Ramos (cell line): ENCODE measurements at regions not wholly inside any gene's neighbourhood (a gene's known extent, or its start where the extent isn't known, plus 50 kb on each side); places are given as distances from the start of the nearest gene placed in this dataset.

Source experiments
- in situ Hi-C: fragments of 300-500 bp; cut with MboI; formaldehyde crosslinking; loops from one replicate; pipeline ENCODE4 v1.14.3; 2022; ENCODE audit warnings: low sequenced_read_pairs; ENCODE audit not compliant: unreplicated experiment

DNA sequence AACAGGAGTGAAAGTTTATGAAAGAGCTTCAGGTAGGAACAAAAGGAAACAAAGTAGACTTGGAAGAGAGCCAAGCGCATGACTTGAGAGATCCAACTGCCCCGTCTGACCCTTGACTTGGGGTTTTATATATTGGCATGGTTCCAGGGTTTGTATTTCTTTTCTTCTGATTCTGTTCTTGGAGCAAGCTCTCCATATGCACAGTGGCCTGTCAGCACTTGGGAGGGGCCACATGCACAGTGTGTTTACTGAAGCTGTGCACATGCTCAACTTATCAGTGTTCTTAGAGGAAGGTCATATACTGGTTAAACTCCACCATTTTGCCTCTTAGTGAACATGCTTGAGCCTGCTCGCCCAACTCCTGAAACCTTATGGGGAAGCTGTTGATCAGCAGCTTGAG is 953.7 kb downstream of the TFAP2A start:
- in situ Hi-C loops, result no loop called here

DNA sequence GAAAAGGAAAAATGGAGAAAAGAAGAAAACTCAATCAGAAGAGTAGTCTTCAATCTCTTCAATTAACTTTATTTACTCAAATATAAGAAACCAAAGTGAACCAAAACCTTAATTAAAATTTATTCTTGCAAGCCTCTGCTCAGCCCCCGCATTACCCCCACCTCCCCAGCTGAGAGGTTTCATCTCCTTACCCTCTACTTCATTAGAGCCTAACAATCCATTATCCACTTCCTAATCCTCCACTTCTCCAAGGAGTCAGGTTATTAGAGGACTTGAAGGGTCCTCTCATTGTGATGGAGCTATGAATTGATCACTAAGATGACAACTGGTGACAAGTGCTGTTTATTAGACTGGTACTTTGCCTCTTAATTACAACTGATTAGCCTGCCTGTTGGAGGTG is 956.5 kb downstream of the TFAP2A start:
- in situ Hi-C loops, result no loop called here

DNA sequence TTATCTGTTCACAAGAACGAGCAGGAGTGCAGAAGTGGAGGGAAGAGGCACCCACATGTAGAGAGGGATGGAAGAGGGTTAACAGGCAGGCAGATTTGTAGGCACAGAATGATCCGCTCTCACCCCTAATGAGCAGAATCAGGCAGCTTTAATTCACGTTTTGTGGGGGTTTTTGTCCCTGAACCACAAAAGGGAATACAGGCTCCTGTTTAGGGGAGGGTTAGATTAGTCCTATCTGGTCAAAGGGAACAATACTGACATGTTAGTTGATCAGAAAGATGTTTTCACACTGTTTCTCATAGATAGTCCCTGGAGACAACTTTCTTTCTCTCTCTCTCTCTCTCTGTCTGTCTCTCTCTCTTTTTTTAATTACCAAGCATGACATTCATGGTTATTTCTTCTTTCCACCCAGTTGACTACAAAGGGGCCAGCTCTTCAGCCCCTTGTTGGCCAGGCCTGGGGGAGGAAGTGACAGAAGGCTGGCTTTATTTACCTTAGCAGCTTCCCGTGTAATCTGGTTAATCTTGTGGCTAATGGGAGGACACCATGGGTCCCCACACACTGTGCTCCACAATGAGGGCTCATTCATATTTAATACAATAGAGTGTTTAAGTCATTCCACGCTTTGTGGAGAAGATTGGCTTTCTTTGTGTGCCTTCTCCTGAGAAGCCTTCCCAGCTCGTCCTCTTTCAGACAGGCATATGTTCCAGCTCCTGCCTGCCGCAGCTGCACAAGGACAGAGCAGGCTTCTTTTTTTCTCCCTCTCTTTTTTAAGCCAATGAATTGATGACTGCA is 958.8 kb downstream of the TFAP2A start:
- in situ Hi-C loops, result no loop called here

DNA sequence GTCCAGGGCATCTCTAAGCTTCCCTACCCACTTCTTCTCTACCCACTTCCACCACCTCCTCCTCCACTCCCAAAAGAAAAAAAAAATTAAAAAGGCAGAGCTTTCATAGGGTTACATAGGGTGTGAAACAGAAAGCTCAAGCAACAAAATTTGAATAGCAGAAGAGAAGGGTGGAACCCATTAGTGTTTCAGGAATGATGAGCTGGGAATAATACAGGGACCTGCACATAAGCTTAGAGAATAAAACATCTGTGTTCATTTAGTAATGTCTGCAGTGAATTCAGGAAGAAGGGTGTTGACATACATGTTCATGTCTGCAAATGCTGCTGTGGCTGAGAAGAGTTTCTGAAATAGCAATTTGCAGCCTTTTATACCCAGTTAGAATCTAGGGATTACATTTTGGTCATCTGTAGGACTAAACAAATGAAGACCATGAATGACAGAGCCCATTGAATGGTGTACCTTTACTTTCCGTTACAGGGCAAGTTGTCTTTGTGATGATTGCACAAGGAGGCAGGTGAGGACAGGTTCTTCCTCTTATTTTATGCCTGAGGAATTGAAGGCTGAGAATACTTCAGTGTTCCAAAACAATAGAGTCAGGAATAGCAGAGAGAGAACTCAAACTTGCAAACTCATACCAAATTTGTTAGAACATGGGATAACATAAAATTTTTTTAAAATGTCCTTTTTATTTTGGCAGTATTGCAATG is 975.1 kb downstream of the TFAP2A start:
- in situ Hi-C loops, result no loop called here

DNA sequence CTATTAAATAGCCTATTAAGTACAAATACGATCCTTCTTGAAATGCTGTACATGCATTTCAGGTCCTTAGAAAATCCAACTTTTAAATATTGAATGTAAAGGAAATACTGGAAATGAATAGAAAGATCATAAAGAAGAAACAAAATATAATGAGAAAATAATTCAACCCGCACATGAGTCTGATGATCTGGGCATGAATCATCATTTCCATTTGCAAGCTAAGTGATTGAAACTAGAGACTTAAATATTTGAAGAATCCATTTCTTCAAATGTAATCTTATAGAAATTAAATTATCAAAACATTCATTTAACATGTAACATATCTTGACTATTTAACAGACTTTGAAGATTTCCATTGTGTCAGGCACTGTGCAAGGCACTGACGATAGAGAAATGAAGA is 977.0 kb downstream of the TFAP2A start:
- in situ Hi-C loops, result no loop called here

DNA sequence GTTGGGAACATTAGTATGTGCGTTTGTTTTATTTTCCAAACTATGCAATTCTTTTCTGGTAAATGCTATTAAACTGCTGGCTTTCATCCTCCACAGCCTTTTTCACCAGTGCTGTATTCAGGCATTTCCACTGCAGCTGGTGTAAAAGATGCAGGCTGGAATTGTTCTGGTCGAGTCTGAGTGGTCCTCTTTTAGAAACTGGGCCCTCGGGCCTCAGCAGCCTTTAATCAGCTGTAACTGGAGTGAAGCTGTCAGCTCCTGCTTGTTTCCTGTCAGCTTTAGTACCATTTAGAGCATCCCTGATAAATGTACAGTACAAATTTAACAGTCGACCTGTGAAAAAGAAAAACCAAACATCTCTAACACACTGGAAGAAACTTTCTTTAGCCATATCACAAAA is 979.6 kb downstream of the TFAP2A start:
- in situ Hi-C loops, result no loop called here

DNA sequence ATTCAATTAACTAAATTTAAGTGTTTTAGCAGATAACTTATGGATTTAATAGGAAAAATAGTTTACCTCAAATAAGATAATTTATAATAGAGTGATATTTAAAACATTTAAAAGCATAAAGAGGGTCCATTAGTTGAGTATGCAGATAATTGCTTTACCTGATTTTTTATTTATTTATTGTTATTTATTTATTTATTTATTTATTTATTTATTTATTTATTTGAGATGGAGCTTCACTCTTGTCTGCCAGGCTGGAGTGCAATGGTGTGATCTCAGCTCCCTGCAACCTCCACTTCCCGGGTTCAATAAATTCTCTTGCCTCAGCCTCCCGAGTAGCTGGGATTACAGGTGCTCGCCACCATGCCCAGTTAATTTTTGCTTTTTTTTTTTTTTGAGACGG is 982.9 kb downstream of the TFAP2A start:
- in situ Hi-C loops, result no loop called here

DNA sequence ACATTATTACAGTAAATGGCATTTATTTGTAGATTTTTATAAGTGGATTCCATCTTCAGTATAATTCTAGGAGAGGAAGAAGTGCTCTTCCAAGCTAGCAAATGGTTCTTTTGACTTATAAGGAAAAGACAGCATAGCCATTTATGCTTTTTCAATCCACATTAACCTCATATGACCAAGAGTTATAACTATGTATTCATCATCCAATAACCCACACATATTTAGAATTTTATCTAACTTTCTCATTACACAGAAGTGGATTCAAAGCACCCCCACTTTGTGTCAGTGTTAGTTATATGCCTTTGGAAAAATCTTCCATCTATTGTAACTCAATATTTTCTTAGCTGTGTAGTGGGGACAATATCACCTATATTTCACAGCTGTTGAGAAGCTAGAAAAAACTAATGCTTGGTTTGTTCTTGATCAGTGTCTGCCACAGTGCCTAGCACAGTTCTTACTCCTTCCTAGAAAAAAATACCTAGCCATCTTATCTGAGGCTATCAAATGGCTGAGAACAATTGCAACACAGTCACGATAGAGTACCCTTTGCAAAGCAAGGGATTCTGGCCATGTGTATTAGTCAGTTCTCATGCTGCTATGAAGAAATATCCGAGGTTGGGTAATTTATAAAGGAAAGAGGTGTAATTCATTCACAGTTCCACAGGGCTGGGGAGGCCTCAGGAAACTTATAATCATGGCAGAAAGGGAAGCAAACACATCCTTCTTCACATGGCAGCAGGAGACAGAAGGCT is 986.3 kb downstream of the TFAP2A start:
- in situ Hi-C loops, result no loop called here

DNA sequence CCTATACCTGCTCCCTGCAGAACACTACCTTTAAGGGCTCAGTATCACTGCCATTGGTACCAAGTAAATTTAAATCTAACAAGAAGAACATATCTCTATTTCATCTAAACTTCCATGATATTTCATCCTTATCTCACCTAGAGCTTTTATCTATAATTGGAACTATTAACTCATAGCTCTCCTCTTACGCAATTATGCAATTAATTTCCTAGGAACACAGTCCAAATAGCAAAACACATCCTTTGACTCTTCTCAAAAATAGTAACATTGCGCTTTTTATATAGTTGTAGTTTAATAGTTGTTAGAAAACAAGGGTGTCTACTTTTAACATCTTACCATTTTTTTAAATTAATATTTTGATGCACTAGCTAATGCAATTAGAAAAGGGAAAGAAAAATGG is 986.8 kb upstream of the SLC35B3 start:
- in situ Hi-C loops, result no loop called here

DNA sequence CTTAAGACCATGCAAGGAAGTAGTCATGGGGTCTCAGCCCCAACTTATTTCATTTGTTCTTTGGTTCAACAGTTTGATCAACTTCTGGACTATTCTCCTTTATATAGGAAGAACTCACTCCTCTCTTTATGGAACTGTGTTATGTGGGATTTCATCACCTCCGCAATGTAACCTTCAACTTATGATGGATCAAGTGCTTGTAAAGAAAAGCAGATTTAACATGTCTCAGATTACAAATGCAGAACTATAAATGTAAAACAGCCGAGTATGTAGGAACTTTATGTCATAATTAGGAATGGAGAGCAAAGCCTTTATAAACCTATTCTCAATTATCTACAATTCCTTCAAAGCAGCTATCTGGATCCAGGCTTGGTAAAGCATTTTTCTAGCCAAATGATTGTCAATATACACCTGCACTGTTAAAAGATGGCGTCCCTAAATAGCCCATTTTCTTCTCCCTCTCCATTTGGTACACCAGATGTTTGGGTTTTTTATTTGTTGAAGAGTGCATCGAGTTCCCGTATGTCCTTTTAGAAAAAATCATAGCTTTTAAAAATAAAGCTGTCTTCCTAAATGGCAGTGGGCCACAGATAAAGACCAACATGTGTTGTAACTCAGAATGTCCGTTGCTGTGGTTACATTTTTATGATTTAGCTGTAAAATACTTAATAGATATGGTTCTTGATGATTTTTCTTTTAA is 985.1 kb upstream of the SLC35B3 start:
- in situ Hi-C loops, result no loop called here

DNA sequence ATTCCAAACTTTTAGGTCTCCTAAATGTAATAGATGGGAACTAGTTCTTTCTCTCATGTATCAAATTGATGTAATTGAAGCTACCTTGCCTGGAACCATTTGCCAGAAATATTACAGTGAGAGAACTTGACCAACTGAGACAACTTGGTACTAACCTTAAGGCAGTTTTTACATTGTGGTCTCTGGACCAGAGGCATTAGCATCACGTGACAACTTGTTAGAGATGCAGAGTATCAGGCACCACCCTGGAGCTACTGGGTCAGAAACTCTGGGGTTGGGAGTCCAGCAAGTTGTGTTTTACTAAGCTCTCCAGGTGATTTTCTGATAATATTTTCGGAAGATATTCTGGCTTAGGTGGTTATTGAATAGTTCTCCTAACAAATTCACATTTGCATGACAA is 982.1 kb upstream of the SLC35B3 start:
- in situ Hi-C loops, result no loop called here

DNA sequence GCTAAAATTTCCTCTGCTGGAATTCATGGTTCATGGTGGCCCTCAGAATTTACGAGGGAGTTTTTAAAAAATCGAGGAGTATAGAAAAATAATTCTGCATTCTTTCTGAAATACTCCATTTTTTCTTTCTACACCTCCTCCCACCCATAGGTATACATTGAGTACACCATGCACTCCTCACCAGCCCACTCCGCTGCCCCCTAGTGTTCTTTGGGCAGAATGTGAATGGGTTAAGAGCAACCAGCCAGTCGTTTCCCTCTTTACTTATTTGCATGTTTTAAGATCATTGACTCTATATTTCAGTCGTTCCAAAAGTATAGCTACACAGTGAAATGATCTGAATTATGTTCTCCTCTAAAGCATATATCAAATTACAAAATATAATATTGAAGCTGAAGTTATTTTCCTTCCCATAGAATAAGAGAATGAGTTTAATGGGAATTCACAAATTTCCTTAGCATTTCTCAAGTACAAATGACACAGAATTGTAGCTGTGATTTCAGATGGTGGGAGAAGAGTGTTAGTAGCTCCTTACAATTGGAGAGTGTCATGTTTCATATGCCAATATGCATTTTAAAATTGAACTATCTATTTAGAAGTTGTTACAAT is 977.7 kb upstream of the SLC35B3 start:
- in situ Hi-C loops, result no loop called here

DNA sequence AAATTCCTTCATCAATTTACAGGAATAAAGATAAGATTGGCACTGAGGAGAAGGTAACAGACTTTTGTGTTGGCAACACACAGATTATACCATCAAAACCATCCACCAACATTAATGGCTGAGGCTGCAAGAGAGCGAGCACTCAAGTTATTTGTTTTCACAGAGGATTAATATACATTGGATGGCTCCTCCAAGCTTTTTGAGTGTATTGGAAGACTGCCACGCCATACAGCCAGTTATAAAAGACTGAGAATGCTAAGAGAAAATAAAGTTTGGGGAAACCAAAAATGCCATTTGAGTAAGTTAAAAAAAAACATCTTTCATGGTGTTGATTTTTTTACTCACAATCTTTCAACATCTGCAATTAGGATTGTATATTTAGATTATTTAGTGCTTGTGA is 973.8 kb upstream of the SLC35B3 start:
- in situ Hi-C loops, result no loop called here

DNA sequence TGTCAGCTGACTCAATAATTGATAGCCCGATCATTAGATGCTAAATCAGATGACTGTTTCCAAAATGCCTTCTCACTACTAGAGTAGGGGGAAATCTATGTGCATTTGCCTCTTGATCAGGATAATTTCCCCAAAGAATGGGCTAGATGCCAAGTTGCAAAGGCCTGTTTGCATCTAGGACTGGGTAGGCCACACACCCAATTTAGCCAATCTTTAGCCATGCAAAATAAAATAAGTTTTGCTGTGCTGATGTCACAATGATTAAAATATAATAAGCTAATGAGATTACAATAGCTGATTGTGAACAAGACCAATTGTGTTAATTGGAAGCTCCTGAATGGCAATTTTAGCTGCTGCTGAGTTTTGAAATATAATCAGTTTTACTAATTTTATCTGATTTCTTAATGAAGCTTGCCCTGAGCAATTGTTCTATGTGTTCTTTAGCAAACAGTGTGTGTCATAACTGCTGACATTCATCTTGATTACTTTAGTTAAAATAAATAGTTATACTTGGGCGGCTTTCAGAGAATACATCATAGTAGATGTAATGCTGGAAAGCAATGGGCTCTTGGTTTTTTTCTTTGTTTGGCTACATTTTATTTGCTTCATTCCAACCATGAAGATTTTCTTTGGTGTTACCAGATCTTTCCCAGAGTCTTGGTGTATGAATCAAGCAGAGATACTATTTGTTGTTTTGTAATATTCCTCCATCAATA is 973.2 kb upstream of the SLC35B3 start:
- in situ Hi-C loops, result no loop called here

DNA sequence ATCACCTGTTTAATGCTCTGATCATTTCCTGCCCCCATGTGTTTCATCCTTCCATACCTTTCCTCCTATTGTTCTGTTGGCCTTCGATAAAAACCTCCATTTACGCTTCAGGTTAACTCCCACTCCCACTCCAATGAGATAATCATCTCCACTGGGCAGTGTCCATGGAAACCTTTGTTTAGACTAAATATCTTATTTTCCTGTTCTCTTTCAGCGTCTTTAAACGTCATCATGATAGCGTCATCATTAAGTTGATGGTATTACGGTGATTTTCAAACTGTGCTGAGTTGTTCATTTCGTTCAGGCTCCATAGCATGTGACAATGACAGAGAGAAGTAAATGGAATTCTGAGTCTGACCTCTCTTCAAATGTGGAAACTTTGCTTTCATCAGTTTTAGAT is 970.5 kb upstream of the SLC35B3 start:
- in situ Hi-C loops, result no loop called here

DNA sequence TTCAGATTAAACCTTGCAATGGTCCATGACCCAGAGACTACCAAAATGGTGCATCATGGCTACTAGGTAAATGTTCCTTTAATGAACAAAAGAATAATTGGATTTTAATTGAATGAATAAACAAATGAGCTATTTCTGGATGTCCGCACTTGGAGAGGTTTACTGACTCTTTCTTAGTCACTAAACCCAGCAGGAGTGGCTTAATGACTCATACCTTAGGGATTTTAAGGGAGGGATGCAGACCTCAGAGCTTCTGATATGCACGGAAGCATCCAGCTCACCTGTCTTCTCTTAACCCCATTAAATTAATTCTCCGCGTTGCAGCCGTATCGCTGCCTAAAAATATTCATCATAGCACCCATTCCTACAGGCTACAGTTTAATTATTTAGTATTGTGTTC is 970.0 kb upstream of the SLC35B3 start:
- in situ Hi-C loops, result no loop called here

DNA sequence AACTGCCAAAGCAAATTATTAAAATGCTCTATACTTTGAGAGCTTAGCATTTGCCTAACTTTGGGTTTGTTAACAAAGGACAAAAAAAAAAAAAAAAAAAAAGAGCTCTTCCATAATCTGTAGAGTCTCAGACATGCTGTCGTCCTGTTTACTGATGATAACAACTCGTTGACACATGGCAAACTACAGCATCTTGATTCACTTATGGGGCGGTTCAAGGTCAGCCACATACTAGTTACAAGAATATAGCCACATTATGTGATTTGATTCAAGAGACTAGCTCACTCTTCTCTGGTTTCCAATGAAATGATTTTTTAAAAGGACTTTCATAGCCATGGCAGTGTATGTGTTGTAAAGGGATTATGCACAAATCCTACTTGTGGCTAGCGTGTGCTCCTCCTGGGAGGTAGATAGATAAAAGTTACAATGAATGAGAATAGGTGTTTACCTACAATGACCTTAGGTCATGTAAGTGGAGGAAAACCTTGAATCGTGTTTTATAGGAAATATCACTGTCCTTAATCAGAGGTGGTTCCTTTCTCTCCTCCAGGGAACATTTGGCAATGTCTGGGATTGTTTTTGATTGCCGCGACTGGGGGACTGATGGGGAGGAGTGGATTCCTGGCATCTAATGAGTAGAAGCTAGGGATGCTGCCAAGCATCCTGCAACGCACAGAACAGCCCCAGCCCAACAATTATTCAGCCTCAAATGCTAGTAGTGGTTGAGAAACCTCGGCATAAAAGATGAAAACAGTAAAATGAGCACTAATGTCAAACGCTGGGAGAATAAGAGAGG is 969.2 kb upstream of the SLC35B3 start:
- in situ Hi-C loops, result no loop called here

DNA sequence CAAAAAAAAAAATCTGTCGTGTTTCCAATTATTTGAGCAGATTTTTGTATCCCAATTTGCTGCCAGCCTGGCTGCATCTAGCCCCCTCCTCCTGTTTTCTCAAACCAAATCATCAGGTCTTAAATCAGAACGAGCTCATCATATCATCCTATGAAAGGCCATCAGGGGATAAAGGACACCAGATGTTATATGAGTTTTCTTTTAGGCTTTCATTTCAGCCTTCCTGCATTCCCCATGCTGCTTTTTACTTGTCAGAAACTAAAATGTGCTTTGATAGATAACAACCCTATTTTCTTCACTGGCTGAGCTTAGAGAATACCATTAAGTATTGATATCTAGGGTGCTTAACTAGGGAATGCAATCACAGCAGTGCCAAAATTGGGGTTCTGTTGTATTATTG is 968.4 kb upstream of the SLC35B3 start:
- in situ Hi-C loops, result no loop called here

DNA sequence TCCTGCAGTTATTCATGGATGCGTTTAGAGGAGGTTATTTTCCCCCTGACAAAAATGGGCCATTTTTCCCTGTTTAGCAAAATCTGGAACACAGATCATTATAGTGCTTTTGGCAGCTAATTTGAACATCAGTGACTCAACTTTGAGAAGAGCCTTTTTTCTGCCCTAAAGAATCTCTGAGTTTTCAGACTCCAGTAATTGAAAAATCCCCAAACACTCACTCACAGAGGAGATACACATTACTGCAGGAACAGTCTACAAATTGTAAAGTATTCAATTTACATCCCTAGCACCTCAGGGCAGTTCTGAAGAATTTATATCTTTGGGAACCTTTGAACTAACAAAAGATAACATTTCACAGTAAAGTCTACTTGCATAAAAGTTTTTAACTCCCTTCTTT is 966.6 kb upstream of the SLC35B3 start:
- in situ Hi-C loops, result no loop called here
